Activated naive CD8-positive, alpha-beta T cell (primary cell): ENCODE measurements at regions not wholly inside any gene's neighbourhood (a gene's known extent, or its start where the extent isn't known, plus 50 kb on each side); places are given as distances from the start of the nearest gene placed in this dataset.
"Not testable (repeated sequence)": the region's sequence is repeated elsewhere in the genome, so short reads cannot be mapped to it uniquely, and the experiment has no call there.

Experiments used
- H3K27ac Mint-ChIP-seq: one replicate; pipeline ENCODE4 v1.8.0; 2021; ENCODE audit warnings: mixed read lengths
- H3K27me3 Mint-ChIP-seq: one replicate; pipeline ENCODE4 v1.8.0; 2021; ENCODE audit warnings: mixed read lengths
- H3K36me3 Mint-ChIP-seq: one replicate; pipeline ENCODE4 v1.8.0; 2021; ENCODE audit warnings: mixed read lengths
- H3K4me1 Mint-ChIP-seq: one replicate; pipeline ENCODE4 v1.8.0; 2021; ENCODE audit warnings: low read depth, mixed read lengths
- H3K4me3 Mint-ChIP-seq: one replicate; pipeline ENCODE4 v1.8.0; 2021; ENCODE audit warnings: mild to moderate bottlenecking, mixed read lengths
- H3K9me3 Mint-ChIP-seq: one replicate; pipeline ENCODE4 v1.8.0; 2021; ENCODE audit warnings: low read depth, mixed read lengths

DNA sequence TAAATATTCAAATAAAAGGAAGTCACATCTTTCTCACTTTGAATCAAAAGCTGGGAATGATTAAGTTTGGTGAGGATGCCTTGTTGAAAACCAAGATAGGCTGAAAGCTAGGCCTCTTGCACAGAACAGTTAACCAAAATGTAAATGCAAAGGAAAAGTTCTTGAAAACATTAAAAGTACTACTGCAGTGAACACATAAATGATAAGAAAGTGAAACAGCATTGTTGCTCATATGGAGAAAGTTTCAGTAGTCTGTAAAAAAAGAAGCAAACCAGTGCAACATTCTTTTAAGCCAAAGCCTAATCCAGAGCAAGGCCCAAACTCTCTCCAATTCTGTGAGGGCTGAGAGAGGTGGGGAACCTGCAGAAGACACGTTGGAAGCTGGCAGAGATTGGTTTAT, 1281.9 kb downstream of the CDH12 start:
- H3K4me3 Mint-ChIP-seq, H3K27ac Mint-ChIP-seq, H3K27me3 Mint-ChIP-seq, H3K4me1 Mint-ChIP-seq: not testable (repeated sequence)
- H3K9me3 Mint-ChIP-seq = peaks cover 20% of the 10 kb centered on the region
- peaks cover 16% of the 10 kb centered on the region for H3K36me3 Mint-ChIP-seq

DNA sequence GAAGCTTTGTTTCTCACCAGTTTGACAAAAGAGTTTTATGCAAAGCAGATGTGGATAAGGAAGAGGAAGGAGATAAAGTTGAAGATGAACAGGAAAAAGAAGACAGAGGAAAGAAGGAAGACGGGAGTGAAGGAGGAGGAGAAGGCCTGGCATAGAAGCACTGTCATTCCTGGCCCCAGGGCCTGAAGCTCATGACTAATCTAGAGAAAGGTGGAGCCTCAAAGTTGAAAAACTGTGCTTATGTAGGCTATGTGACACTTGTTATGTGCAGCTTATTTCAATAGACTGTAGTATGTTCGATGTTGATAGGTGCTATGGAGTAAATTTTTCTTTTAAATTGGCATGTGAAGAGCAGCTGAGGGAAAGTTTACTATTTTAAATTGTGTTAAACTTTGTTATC, 1294.0 kb downstream of the CDH12 start:
- H3K36me3 Mint-ChIP-seq = peaks cover 12% of the 10 kb centered on the region
- H3K27ac Mint-ChIP-seq, H3K4me1 Mint-ChIP-seq, H3K9me3 Mint-ChIP-seq, H3K27me3 Mint-ChIP-seq, H3K4me3 Mint-ChIP-seq: not testable (repeated sequence)

DNA sequence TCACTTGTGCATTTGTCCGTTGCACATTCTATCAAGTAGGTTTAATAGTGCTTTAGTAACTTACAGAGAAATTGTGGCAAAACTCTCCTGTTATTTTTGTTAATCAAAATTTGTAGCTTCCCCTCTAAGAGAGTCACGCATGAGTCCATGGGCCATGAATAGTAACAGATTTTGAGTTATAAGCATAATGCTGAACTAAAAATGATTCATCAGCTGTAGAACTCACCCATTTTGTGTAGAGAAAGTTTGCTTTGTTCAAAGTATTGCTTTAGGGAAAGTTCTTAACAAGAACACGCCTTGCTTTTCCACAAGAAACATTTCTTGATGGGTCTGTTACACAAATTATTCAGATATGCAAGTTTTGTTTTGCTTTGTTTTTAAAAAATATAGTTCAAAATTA, 1300.9 kb downstream of the CDH12 start:
- H3K4me3 Mint-ChIP-seq, H3K4me1 Mint-ChIP-seq, H3K36me3 Mint-ChIP-seq, H3K9me3 Mint-ChIP-seq, H3K27me3 Mint-ChIP-seq, H3K27ac Mint-ChIP-seq: not testable (repeated sequence)

DNA sequence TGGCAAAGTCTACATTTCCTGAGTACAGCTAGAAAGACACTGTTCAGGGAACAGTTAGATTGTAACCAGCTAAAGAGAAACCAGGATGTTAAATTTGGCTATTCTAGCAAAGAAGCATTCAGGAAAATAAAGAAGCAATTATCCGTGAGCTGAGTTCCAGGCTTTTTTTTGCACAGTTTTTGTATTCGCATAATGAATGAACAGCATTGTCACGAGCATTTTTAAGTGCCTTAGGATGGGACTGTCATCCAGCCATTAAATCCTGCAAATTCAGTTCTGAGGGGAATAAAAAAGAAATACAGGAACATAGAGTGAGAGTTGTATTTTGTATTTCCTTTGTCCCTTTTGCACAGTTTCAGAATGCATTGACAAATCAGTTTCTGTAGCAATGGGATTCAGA, 1302.2 kb downstream of the CDH12 start:
- not testable (repeated sequence) for H3K27me3 Mint-ChIP-seq, H3K36me3 Mint-ChIP-seq, H3K9me3 Mint-ChIP-seq, H3K4me3 Mint-ChIP-seq, H3K27ac Mint-ChIP-seq, H3K4me1 Mint-ChIP-seq

- not testable (repeated sequence) for H3K36me3 Mint-ChIP-seq
Measured at GRCh38 chr5:21547656-21548055, 1305.5 kb downstream of the CDH12 start.

DNA sequence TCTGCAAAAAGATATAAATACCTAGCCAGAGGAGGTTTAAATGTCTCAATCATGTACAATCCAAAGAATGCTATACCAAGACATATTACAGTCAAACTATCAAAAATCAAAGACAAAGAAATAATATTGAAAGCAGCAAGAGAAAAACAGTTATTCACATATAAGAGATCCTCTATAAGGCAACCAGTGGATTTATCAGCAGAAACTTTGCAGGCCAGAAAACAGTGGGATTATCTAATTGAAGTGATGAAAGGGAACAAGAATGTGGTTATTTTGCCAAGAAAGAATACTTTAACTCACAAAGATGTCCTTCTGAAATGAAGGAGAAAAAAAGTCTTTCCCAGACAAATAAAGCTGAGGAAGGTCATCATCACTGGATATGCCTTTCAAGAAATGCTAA, 1318.0 kb downstream of the CDH12 start:
- H3K9me3 Mint-ChIP-seq, H3K4me1 Mint-ChIP-seq, H3K36me3 Mint-ChIP-seq, H3K27me3 Mint-ChIP-seq, H3K4me3 Mint-ChIP-seq, H3K27ac Mint-ChIP-seq: not testable (repeated sequence)

More at GRCh38 chr5:21547656-21548055, 1305.5 kb downstream of the CDH12 start:
- H3K9me3 Mint-ChIP-seq, H3K27ac Mint-ChIP-seq, H3K4me3 Mint-ChIP-seq, H3K4me1 Mint-ChIP-seq, H3K27me3 Mint-ChIP-seq: not testable (repeated sequence)

DNA sequence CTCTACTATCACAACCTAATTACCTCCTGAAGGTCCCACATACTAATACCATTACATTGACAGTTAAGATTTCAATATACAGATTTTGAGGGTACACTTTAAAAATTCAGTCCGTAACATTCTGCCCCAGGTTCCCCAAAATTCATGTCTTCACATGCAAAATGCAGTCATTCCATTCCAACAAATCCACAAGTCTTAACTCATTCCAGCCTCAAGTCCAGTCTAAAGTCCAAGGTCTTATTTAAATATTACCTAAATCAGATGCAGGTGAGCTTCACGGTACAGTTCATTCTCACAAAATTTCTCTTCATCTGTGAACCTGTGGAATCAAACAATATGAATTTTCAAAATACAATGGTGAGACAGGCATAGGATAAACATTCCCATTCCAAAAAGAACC, 1332.0 kb downstream of the CDH12 start:
- not testable (repeated sequence) for H3K27me3 Mint-ChIP-seq, H3K4me3 Mint-ChIP-seq, H3K36me3 Mint-ChIP-seq, H3K9me3 Mint-ChIP-seq, H3K27ac Mint-ChIP-seq, H3K4me1 Mint-ChIP-seq

- not testable (repeated sequence) for H3K4me3 Mint-ChIP-seq
Measured at GRCh38 chr5:21496926-21497325, 1356.2 kb downstream of the CDH12 start.

GRCh38 chr5:21496056-21496455, 1357.1 kb downstream of the CDH12 start:
- not testable (repeated sequence) for H3K4me3 Mint-ChIP-seq, H3K27me3 Mint-ChIP-seq, H3K4me1 Mint-ChIP-seq, H3K27ac Mint-ChIP-seq, H3K36me3 Mint-ChIP-seq, H3K9me3 Mint-ChIP-seq

More at GRCh38 chr5:21496926-21497325, 1356.2 kb downstream of the CDH12 start:
- not testable (repeated sequence) for H3K9me3 Mint-ChIP-seq, H3K36me3 Mint-ChIP-seq, H3K4me1 Mint-ChIP-seq, H3K27me3 Mint-ChIP-seq, H3K27ac Mint-ChIP-seq

DNA sequence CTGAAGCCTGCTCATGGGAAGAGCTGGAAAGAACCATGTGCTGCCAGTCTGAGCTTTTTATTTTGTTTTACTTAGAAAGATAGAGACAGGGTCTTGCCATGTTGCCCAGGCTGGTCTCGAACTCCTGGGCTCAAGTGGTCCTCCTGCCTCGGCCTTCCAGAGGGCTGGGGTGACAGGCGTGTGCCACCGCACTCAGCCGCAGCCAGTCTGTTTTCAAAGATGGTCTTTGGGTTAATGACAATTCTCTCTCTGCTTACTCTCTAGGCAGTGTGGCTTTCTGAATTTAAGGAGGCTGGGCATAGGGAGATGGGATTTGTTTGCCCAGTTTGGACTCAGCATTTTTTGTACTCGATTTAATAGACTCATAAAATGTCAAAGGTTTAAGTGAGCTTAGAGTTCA, 1357.9 kb downstream of the CDH12 start:
- H3K27ac Mint-ChIP-seq, H3K9me3 Mint-ChIP-seq, H3K27me3 Mint-ChIP-seq, H3K36me3 Mint-ChIP-seq, H3K4me3 Mint-ChIP-seq, H3K4me1 Mint-ChIP-seq: not testable (repeated sequence)

DNA sequence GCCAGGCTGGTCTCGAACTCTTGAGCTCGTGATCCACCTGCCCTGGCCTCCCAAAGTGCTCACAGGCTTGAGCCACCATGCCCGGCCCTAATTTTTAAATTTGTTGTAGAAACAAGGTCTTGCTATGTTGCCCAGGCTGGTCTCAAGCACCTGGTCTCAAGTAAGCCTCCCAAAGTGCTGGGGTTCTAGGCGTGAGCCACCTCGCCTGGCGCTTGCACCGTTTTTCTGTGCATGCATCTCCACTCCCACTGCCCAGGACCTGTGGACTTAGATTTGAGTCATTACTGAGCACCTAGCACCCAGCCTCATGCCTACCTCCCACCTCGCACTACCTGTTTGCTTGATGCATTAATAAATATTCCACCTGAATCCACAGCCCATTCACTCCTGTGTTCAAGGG, 1359.1 kb downstream of the CDH12 start:
- H3K27me3 Mint-ChIP-seq, H3K4me1 Mint-ChIP-seq, H3K9me3 Mint-ChIP-seq, H3K36me3 Mint-ChIP-seq, H3K4me3 Mint-ChIP-seq, H3K27ac Mint-ChIP-seq: not testable (repeated sequence)

DNA sequence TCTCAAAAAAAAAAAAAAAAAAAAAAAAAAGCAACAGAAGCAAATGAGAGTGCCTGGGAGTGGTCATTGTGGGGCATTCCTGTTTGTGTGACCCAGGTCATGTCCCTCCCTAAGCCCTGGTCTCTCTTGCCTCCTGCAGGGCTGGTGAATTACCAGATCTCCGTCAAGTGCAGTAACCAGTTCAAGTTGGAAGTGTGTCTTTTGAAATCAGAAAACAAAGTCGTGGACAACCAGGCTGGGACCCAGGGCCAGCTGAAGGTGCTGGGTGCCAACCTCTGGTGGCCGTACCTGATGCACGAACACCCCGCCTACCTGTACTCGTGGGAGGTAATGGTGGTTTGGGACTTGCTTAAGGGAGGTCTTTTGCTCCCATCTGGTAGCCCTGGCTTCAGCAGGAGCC, 1362.0 kb downstream of the CDH12 start:
- H3K27ac Mint-ChIP-seq, H3K9me3 Mint-ChIP-seq, H3K4me1 Mint-ChIP-seq, H3K4me3 Mint-ChIP-seq, H3K36me3 Mint-ChIP-seq, H3K27me3 Mint-ChIP-seq: not testable (repeated sequence)

DNA sequence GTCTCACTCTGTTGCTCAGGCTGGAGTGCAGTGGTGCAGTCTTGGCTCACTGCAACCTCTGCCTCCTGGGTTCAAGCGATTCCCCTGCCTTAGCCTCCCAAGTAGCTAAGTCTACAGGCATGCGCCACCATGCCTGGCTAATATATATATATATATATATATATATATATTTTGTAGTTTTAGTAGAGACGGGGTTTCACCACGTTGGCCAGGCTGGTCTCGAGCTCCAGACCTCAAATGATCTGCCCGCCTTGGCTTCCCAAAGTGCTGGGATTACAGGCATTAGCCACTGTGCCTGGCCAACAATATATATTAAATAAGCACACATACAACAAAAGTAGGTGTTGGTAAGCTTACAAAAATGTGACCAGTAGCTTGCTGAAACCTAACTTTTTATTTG, 1364.3 kb downstream of the CDH12 start:
- not testable (repeated sequence) for H3K27ac Mint-ChIP-seq, H3K27me3 Mint-ChIP-seq, H3K4me3 Mint-ChIP-seq, H3K4me1 Mint-ChIP-seq, H3K36me3 Mint-ChIP-seq, H3K9me3 Mint-ChIP-seq

GRCh38 chr5:21485458-21486000, 1367.6 kb downstream of the CDH12 start:
- H3K27ac Mint-ChIP-seq, H3K9me3 Mint-ChIP-seq, H3K27me3 Mint-ChIP-seq, H3K4me3 Mint-ChIP-seq, H3K36me3 Mint-ChIP-seq, H3K4me1 Mint-ChIP-seq: not testable (repeated sequence)

GRCh38 chr5:21484498-21484889, 1368.7 kb downstream of the CDH12 start:
- H3K27ac Mint-ChIP-seq, H3K9me3 Mint-ChIP-seq, H3K4me3 Mint-ChIP-seq, H3K36me3 Mint-ChIP-seq, H3K4me1 Mint-ChIP-seq, H3K27me3 Mint-ChIP-seq: not testable (repeated sequence)

DNA sequence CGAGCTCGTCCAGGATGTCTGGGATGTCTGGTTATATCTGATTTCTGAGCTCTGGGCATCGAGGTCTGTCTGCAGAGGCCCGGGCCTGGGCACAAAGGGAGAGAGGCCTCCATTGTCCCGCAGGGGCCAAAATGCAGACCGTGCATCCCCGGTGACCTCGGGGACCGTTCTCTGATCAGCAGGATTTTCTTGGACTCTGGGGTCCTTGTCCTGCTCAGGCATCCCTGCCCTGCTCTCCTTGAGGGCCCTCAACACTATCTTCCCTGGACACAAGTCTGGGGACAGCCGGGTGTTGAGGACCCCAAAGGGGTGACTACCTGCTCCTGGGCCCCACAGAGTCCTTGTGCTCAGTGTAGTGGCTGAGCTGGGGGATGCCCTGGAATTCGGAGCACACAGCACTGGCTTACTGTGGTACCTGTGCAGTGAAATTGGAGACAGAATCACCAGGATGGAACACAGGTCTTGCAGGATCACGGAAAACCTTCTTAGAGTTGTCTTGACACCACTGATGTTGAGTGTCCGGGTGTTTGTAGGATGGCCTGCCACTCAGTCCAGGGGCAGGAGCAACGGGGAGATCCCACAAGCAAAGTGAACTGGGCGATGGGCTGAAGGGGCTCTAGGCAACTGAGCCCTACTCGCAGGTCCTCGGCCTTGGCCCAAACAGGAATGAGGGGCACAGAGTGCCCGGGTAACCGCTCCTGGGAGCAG, 1369.2 kb downstream of the CDH12 start:
- not testable (repeated sequence) for H3K27me3 Mint-ChIP-seq, H3K4me1 Mint-ChIP-seq, H3K4me3 Mint-ChIP-seq, H3K9me3 Mint-ChIP-seq, H3K27ac Mint-ChIP-seq, H3K36me3 Mint-ChIP-seq
